ENCODE measurements at regions not wholly inside any gene's neighbourhood (a gene's known extent, or its start where the extent isn't known, plus 50 kb on each side); places are given as distances from the start of the nearest gene placed in this dataset.

DNA sequence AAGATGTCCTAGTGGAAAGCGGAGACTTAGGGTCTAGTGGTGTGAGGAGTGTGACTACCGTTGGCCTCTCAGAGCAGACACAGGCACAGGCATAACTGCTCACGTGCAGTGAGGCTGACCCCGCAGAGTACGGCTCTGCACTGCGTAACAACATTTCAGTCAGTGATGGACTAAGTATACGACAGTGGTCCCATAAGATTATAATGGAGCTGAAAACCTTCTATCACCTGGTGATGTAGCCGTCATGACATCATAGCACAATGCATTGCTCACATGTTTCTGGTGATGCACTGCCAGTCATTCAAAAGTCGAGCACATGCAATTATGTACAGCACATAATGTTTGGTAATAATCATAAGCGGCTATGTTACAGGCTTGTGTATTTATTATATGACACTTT, 179.6 kb downstream of the VAPA start:
- ATAC-seq, result no peak
- POLR2A ChIA-PET, result no interaction called here
- BruUV-seq (replicated peaks), result no TSS peak
- TF ChIP-seq, protein P1, sequence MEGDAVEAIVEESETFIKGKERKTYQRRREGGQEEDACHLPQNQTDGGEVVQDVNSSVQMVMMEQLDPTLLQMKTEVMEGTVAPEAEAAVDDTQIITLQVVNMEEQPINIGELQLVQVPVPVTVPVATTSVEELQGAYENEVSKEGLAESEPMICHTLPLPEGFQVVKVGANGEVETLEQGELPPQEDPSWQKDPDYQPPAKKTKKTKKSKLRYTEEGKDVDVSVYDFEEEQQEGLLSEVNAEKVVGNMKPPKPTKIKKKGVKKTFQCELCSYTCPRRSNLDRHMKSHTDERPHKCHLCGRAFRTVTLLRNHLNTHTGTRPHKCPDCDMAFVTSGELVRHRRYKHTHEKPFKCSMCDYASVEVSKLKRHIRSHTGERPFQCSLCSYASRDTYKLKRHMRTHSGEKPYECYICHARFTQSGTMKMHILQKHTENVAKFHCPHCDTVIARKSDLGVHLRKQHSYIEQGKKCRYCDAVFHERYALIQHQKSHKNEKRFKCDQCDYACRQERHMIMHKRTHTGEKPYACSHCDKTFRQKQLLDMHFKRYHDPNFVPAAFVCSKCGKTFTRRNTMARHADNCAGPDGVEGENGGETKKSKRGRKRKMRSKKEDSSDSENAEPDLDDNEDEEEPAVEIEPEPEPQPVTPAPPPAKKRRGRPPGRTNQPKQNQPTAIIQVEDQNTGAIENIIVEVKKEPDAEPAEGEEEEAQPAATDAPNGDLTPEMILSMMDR (IDR thresholded peaks at IDR 0.05), result no peak
- TF ChIP-seq, protein P2, sequence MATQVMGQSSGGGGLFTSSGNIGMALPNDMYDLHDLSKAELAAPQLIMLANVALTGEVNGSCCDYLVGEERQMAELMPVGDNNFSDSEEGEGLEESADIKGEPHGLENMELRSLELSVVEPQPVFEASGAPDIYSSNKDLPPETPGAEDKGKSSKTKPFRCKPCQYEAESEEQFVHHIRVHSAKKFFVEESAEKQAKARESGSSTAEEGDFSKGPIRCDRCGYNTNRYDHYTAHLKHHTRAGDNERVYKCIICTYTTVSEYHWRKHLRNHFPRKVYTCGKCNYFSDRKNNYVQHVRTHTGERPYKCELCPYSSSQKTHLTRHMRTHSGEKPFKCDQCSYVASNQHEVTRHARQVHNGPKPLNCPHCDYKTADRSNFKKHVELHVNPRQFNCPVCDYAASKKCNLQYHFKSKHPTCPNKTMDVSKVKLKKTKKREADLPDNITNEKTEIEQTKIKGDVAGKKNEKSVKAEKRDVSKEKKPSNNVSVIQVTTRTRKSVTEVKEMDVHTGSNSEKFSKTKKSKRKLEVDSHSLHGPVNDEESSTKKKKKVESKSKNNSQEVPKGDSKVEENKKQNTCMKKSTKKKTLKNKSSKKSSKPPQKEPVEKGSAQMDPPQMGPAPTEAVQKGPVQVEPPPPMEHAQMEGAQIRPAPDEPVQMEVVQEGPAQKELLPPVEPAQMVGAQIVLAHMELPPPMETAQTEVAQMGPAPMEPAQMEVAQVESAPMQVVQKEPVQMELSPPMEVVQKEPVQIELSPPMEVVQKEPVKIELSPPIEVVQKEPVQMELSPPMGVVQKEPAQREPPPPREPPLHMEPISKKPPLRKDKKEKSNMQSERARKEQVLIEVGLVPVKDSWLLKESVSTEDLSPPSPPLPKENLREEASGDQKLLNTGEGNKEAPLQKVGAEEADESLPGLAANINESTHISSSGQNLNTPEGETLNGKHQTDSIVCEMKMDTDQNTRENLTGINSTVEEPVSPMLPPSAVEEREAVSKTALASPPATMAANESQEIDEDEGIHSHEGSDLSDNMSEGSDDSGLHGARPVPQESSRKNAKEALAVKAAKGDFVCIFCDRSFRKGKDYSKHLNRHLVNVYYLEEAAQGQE (IDR thresholded peaks at IDR 0.05; ENCODE audit: insufficient read depth in 1 of 2, low read depth in 2 of 2, low read length in 1 of 2), result no peak
- TF ChIP-seq SIN3A (IDR thresholded peaks at IDR 0.05; ENCODE audit: borderline replicate concordance, insufficient read depth, low read depth, low read length), result no peak
- no peak for TF ChIP-seq POLR2AphosphoS5 (IDR thresholded peaks at IDR 0.05; ENCODE audit: low read depth, low read length)
- no peak for TF ChIP-seq TCF7L2 (IDR thresholded peaks at IDR 0.05; ENCODE audit: low read depth, low read length)
- intact Hi-C loops (cut with micrococcal nuclease; ENCODE audit: unreplicated experiment), result no loop called here
- CTCF ChIA-PET, result no interaction called here
- Histone ChIP-seq H3K9me3 (ENCODE audit: control insufficient read depth, insufficient read depth, low read depth, low read length) (no peaks in the 10 kb centered on the region), H3K4me3 (ENCODE audit: low read depth in 2 of 2, low read length in 2 of 2) (no peak overlapping the region), H3K4me1 (ENCODE audit: control insufficient read depth, insufficient read depth, low read length) (no peaks in the 10 kb centered on the region), H3K36me3 (ENCODE audit: control insufficient read depth, insufficient read depth, low read length) (no peaks in the 10 kb centered on the region), H3K27ac (ENCODE audit: low read length) (no peak overlapping the region), H3K27me3 (ENCODE audit: control insufficient read depth, insufficient read depth, low read length) (peaks cover 4% of the 10 kb centered on the region)
- DNase-seq (ENCODE audit: low read depth, low spot score), result no peak
- in situ Hi-C loops (cut with HindIII; ENCODE audit: low pct_unique_long_range_greater_than_20kb, low sequenced_read_pairs), result no loop called here

DNA sequence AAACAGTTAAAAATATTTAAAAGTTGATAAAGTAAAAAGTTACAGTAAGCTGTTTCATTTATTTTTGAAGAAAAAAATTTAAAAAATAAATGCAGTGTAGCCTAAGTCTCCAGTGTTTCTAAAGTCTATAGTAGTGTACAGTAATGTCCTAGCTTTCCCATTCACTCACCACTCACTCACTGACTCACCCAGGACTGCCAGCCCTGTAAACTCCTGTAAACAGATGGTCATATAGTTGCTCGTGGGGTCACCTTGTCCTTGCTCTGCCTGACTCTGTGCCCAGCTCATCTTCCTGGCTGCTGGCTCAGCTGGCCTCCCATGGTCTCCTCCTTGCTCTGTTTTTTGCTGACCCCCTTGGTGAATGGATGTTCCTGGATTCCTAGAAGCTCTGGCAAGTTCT, 180.3 kb downstream of the VAPA start:
- Histone ChIP-seq H3K27me3 (ENCODE audit: control insufficient read depth, insufficient read depth, low read length) (peaks cover 4% of the 10 kb centered on the region), H3K27ac (ENCODE audit: low read length) (no peak overlapping the region), H3K36me3 (ENCODE audit: control insufficient read depth, insufficient read depth, low read length) (no peaks in the 10 kb centered on the region), H3K4me1 (ENCODE audit: control insufficient read depth, insufficient read depth, low read length) (no peaks in the 10 kb centered on the region), H3K9me3 (ENCODE audit: control insufficient read depth, insufficient read depth, low read depth, low read length) (no peaks in the 10 kb centered on the region), H3K4me3 (ENCODE audit: low read depth in 2 of 2, low read length in 2 of 2) (no peak overlapping the region)
- ATAC-seq (no peak), DNase-seq (ENCODE audit: low read depth, low spot score) (no peak)
- no TSS peak for BruUV-seq (replicated peaks)
- POLR2A ChIA-PET, result no interaction called here
- intact Hi-C loops (cut with micrococcal nuclease; ENCODE audit: unreplicated experiment) (no loop called here), in situ Hi-C loops (cut with HindIII; ENCODE audit: low pct_unique_long_range_greater_than_20kb, low sequenced_read_pairs) (no loop called here)
- CTCF ChIA-PET, result no interaction called here
- TF ChIP-seq, protein P1 (IDR thresholded peaks at IDR 0.05), result no peak
- TF ChIP-seq TCF7L2 (IDR thresholded peaks at IDR 0.05; ENCODE audit: low read depth, low read length), result no peak
- TF ChIP-seq, protein P2 (IDR thresholded peaks at IDR 0.05; ENCODE audit: insufficient read depth in 1 of 2, low read depth in 2 of 2, low read length in 1 of 2), result no peak
- no peak for TF ChIP-seq POLR2AphosphoS5 (IDR thresholded peaks at IDR 0.05; ENCODE audit: low read depth, low read length)
- no peak for TF ChIP-seq SIN3A (IDR thresholded peaks at IDR 0.05; ENCODE audit: borderline replicate concordance, insufficient read depth, low read depth, low read length)

Data from Panc1 (cell line).